ENCODE measurements at regions not wholly inside any gene's neighbourhood (a gene's known extent, or its start where the extent isn't known, plus 50 kb on each side); places are given as distances from the start of the nearest gene placed in this dataset.

DNA sequence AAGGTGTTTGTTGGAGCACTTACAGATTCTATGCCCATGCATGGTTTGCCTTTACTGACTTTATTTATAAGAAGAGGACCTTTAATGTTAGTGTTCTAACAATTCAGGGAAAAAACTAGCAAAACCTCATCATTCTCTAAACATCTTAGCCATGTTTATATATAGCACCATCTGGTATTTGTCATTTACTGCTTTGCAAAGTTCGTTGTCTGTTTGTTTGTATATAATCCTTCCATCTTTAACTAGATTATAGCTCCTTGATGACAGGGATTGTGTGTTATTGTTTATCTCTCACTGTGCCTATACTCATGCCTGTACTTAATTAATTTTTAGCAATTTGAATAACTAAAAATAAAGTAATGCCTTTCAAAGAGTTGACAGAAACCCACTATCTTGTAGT is 170.6 kb upstream of the PACRGL start:
- no peak for DNase-seq (ENCODE audit: low spot score)
- Histone ChIP-seq H3K9me3 (ENCODE audit: low read depth) (no peaks in the 10 kb centered on the region), H3K79me2 (ENCODE audit: low read depth) (no peaks in the 10 kb centered on the region), H3F3A (ENCODE audit: low read depth) (no peaks in the 10 kb centered on the region), H3K36me3 (no peaks in the 10 kb centered on the region), H3K9ac (no peak overlapping the region), H3K4me1 (peaks cover 4% of the 10 kb centered on the region), H3K27ac (no peak overlapping the region), H2AFZ (replicated peaks) (no peak overlapping the region), H4K20me1 (ENCODE audit: low read depth) (no peaks in the 10 kb centered on the region), H3K4me3 (no peak overlapping the region), H3K27me3 (no peaks in the 10 kb centered on the region), H3K4me2 (no peak overlapping the region)
- TF ChIP-seq, protein P1, sequence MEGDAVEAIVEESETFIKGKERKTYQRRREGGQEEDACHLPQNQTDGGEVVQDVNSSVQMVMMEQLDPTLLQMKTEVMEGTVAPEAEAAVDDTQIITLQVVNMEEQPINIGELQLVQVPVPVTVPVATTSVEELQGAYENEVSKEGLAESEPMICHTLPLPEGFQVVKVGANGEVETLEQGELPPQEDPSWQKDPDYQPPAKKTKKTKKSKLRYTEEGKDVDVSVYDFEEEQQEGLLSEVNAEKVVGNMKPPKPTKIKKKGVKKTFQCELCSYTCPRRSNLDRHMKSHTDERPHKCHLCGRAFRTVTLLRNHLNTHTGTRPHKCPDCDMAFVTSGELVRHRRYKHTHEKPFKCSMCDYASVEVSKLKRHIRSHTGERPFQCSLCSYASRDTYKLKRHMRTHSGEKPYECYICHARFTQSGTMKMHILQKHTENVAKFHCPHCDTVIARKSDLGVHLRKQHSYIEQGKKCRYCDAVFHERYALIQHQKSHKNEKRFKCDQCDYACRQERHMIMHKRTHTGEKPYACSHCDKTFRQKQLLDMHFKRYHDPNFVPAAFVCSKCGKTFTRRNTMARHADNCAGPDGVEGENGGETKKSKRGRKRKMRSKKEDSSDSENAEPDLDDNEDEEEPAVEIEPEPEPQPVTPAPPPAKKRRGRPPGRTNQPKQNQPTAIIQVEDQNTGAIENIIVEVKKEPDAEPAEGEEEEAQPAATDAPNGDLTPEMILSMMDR (IDR thresholded peaks at IDR 0.05), result no peak
- TF ChIP-seq EZH2 (IDR thresholded peaks at IDR 0.05), result no peak
- TF ChIP-seq EZH2phosphoT487 (IDR thresholded peaks at IDR 0.05), result no peak
- peaks cover 31% of the 10 kb centered on the region for H3K36me3 Mint-ChIP-seq
- peaks cover 15% of the 10 kb centered on the region for H3K4me1 Mint-ChIP-seq
- H3K27ac Mint-ChIP-seq, result no peak overlapping the region
- H3K27me3 Mint-ChIP-seq (ENCODE audit: insufficient read depth, low read depth), result peaks cover 2% of the 10 kb centered on the region
- no peaks in the 10 kb centered on the region for H3K9me3 Mint-ChIP-seq
- H3K4me3 Mint-ChIP-seq, result no peak overlapping the region

DNA sequence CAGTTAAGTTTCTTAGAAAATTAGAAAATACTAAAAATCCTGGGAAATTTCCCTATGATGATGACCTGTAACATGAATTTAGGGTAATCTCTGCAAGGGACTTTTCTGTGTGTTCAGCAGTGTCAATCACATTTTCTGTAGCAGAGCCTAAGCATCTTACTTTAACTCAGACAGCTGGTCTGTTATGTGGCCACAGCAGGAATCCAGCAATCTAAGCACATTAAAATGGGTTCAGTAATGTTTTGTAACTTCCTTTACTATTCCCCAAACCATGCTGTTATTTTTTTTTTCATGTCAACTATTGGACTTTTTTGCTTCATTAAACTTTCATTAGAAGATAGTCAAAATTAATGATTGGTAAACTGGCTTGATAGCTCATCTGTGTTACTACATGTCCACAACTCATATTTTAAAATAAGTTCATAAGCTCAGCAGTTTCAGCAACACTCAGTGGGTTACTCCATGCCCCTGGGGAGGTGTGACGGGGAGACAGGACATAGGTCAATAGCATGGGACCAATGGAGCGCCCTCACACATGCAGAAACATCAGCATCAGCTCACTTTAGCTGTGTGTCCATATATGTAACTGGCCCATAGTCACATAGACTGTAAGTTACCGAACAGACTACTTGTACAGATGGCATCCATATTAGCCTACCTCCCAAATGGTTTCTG is 168.0 kb upstream of the PACRGL start:
- Mint-ChIP-seq H3K27ac (no peak overlapping the region), H3K4me3 (no peak overlapping the region), H3K9me3 (no peaks in the 10 kb centered on the region), H3K4me1 (peaks cover 15% of the 10 kb centered on the region), H3K27me3 (ENCODE audit: insufficient read depth, low read depth) (peaks cover 2% of the 10 kb centered on the region), H3K36me3 (peaks cover 43% of the 10 kb centered on the region)
- no peaks in the 10 kb centered on the region for H3K9me3 ChIP-seq (ENCODE audit: low read depth)
- H3K79me2 ChIP-seq (ENCODE audit: low read depth), result no peaks in the 10 kb centered on the region
- no peak overlapping the region for H3K27ac ChIP-seq
- no peaks in the 10 kb centered on the region for H3F3A ChIP-seq (ENCODE audit: low read depth)
- DNase-seq (ENCODE audit: low spot score), result no peak
- H3K9ac ChIP-seq, result no peak overlapping the region
- no peak overlapping the region for H3K4me2 ChIP-seq
- no peaks in the 10 kb centered on the region for H3K36me3 ChIP-seq
- TF ChIP-seq EZH2 (IDR thresholded peaks at IDR 0.05) (no peak), EZH2phosphoT487 (IDR thresholded peaks at IDR 0.05) (no peak)
- TF ChIP-seq, protein P1 (IDR thresholded peaks at IDR 0.05), result no peak
- no peaks in the 10 kb centered on the region for H3K27me3 ChIP-seq
- H2AFZ ChIP-seq (replicated peaks), result no peak overlapping the region
- peaks cover 4% of the 10 kb centered on the region for H3K4me1 ChIP-seq
- no peak overlapping the region for H3K4me3 ChIP-seq
- no peaks in the 10 kb centered on the region for H4K20me1 ChIP-seq (ENCODE audit: low read depth)

DNA sequence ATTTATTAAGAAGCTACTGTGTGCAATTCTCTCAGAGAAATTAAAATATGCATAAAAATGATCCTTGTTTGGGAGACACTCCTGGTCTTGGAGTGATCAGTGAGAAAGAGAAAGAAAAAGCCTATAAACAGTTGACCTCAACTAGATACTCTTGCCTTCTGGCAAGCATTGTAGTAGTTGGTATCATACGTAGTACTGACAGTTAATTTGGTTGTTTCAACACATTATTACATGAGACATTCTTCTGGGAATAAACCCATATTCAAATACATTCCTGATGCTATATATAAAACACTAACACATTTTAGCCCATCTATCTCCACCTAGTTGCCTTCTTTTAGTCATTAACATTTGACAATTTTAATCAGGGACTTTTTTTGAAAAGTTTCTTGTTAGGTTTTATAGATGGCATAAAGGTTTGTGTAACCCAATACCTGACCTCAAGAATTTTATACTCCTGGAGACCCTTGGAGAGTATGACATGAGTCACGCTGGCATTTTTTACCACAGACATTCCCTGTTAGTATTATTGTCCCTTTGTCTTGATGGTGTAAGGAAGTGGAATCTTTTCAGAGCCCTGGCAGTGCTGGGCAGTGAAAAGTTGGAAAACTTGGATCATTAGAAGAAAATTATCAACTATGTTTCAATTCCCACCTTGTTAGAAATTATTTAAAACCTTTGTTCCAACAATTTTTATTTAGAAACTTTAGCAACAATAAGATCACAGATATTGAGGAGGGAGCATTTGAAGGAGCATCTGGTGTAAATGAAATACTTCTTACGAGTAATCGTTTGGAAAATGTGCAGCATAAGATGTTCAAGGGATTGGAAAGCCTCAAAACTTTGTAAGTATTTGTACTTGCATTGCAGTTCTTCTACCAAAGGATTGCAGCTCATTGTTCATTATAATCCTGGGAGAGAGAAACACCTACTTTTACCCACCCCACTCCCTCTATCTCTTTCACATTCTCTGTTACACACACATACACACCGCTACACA is 167.1 kb upstream of the PACRGL start:
- Mint-ChIP-seq H3K27me3 (ENCODE audit: insufficient read depth, low read depth) (peaks cover 2% of the 10 kb centered on the region), H3K4me3 (no peak overlapping the region), H3K9me3 (no peaks in the 10 kb centered on the region), H3K4me1 (peaks cover 15% of the 10 kb centered on the region), H3K27ac (no peak overlapping the region), H3K36me3 (peaks cover 44% of the 10 kb centered on the region)
- Histone ChIP-seq H3K27ac (no peak overlapping the region), H2AFZ (replicated peaks) (no peak overlapping the region), H3K4me2 (no peak overlapping the region), H3F3A (ENCODE audit: low read depth) (no peaks in the 10 kb centered on the region), H3K4me1 (peaks cover 4% of the 10 kb centered on the region), H3K9ac (no peak overlapping the region), H3K9me3 (ENCODE audit: low read depth) (no peaks in the 10 kb centered on the region), H3K36me3 (no peaks in the 10 kb centered on the region), H3K4me3 (no peak overlapping the region), H4K20me1 (ENCODE audit: low read depth) (no peaks in the 10 kb centered on the region), H3K79me2 (ENCODE audit: low read depth) (no peaks in the 10 kb centered on the region), H3K27me3 (no peaks in the 10 kb centered on the region)
- no peak for TF ChIP-seq EZH2phosphoT487 (IDR thresholded peaks at IDR 0.05)
- TF ChIP-seq EZH2 (IDR thresholded peaks at IDR 0.05), result no peak
- TF ChIP-seq, protein P1 (IDR thresholded peaks at IDR 0.05), result no peak
- no peak for DNase-seq (ENCODE audit: low spot score)
